ENCODE measurements at regions not wholly inside any gene's neighbourhood (a gene's known extent, or its start where the extent isn't known, plus 50 kb on each side); places are given as distances from the start of the nearest gene placed in this dataset.
"Not testable (repeated sequence)": the region's sequence is repeated elsewhere in the genome, so short reads cannot be mapped to it uniquely, and the experiment has no call there.

GRCh38 chr1:232147215-232147614, 482.7 kb downstream of the SIPA1L2 start:
- DNase-seq: no peak

DNA sequence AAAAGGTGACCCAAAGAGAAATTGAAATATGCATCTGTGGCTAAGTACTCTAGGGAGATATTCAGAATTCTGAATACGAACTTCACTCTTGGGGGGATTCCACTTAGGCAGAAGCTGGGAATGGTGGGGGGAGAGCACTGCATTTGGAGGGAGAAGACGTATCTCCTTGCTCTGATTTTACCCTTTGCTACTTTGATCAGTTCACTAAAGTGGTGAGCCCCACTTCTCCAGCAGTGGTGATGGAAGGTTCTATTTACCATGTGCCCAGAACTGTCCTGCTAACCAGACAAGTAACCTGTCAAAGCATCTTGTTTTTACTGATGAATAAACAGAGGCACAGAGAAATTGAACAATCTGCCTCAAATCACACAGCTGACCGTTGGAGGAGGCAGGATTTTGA, 483.4 kb downstream of the SIPA1L2 start:
- DNase-seq: no peak

DNA sequence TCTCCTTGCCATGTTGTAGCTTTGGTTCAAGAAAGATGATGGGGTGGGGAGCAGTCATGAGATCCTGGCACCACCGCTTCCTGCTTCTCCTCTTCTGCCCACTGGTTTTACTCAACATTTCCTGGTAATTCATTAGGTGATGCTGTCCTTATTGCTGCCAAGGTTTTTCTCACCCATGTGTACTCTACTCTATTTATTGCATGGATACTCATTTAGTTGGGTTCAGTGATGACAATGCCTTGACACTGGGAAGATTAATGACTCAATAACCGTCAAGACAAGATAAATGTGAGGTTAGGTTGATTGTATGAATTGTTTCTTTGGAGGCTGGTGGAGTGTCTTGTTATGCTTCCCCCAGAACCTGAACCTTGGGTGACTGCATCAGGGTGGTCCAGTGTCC, 484.2 kb downstream of the SIPA1L2 start:
- DNase-seq: no peak

- no peak for DNase-seq
Measured at GRCh38 chr1:232144696-232145230, 485.2 kb downstream of the SIPA1L2 start.

DNA sequence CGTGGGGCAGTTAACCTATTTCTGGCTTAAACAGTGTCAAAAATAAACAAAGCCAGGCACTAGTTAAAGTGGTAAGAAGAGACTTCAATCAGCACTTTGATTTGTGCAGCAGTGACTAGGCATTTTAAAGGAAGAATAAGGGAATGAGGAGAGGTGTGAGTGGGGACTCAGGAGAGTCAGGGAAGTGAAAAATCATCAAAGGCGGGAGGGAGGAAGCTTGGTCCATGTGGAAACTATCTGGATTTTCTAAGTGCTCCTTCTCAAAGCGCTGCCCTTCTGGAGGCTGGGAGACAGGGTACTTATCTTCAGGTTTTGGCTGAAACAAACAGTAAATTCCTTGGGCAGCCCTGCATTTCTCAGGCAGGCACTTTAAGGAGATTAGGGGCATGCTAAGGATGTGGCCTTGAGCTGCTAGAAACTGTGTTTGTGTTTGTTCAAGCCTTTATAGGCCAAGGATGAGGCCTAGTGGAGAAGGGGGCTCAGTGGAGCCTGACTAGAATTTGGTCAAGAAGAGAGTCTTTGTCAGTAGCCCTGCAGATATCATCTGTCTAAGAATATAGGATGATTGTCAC, 486.5 kb downstream of the SIPA1L2 start:
- DNase-seq: no peak

GRCh38 chr1:232142403-232143314, 487.3 kb downstream of the SIPA1L2 start:
- no peak for DNase-seq

DNA sequence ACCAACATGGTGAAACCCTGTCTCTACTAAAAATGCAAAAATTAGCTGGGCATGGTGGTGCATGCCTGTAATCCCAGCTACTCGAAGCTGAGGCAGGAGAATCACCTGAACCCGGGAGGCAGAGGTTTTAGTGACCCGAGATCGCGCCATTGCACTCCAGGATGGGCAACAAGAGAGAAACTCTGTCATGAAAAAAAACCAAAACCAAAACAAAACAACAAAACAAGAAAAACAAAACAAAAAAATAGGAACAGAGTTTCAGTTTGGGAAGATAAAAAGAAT, 488.8 kb downstream of the SIPA1L2 start:
- not testable (repeated sequence) for DNase-seq

GRCh38 chr1:232140419-232141166, 489.3 kb downstream of the SIPA1L2 start:
- DNase-seq: no peak

DNA sequence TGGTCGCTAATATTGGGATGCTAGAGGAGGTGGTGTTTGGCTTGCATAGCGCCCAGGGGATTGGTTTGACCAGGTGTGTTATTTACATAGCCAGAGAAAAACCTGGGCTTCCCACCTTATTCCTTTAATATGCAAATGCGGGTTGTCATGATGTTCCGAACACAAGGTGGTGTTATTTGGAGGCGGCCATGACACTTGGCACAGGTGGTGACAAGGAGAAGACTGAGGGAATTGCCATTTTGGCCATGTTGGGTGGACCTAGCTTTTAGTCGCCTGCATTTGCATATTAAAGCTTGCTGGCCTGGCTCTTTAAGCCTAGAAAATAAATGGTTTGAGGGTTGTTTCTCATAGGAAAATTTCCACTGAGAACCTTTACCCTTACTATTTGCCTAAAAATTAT, 490.5 kb downstream of the SIPA1L2 start:
- DNase-seq: no peak

DNA sequence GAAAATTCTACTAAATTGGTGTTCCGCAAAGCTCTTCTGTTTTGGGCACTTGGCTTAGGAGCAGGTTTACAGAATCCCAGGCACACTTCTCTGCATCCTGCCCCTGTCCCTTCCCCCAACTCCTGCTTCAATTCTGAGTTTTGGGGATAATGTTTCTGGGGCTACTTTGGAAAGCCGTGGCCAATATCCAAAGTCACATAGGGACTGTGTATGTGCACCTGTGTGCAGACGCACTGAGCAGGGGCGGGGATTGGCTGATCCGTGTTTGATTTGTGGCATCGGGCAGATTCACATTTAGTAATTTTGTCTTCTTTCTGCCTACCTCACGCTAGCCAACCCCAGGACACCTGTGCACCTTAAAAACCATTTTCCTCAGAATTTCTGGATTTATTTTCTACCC, 491.9 kb downstream of the SIPA1L2 start:
- DNase-seq: no peak

DNA sequence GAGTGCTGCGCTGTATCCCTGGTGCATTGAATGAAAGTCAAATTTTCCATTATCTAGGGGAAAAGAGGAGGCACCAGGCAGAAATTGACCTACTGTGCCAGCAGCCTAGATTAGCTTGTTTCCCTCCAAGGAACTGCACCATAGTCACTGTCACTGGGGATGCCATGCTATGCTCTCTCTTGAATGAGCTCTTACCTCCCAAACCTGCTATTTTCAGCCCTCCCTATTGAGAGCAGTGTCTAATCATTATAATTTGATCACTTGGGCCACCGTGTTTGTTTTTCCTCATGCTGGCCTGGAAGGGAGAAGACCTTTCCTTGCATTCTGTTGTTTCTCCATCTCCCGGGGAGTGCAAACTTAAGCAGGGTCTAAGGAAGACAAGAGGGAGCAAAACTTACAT, 492.9 kb downstream of the SIPA1L2 start:
- no peak for DNase-seq

- no peak for DNase-seq
Measured at GRCh38 chr1:232136136-232136535, 493.8 kb downstream of the SIPA1L2 start.

DNA sequence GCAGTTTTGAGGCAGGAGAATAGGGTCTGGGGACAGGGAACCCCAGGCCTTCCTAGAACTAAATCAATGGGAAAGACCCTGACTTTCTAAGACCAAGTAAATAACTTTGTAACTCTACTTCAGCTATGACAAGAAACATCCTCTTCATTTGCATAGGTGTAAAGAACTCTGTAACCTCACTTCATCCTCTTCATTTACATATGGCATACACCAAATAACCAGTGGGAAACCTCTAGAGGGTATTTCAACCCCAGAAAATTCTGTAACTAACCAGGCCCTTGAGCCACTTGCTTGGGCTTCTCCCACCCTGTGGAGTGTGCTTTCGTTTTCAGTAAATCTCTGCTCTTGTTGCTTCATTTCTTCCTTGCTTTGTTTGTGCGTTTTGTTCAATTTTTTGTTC, 495.6 kb downstream of the SIPA1L2 start:
- DNase-seq: no peak

DNA sequence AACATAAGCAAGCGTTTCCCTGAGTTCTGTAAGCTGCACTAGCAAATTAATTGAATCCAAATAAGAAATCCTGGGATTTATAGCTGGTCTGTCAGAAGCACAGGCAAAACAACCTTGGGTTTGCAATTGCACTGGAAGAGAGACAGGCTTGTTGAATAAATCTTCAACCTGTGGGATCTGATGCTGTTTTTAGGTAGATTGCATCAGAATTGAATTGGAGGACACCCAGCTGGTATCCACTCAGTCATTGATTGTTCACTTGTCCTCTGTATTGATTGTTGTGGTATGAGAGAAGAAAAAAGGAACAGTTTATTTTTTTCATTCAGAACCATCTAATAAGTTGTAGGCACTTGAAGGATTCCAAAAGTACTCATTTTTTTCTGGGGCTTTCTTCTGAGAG, 497.4 kb downstream of the SIPA1L2 start:
- DNase-seq: no peak

GRCh38 chr1:232131715-232132391, 498.1 kb downstream of the SIPA1L2 start:
- DNase-seq: no peak

- no peak for DNase-seq
Measured at GRCh38 chr1:232130815-232131480, 499.0 kb downstream of the SIPA1L2 start.

DNA sequence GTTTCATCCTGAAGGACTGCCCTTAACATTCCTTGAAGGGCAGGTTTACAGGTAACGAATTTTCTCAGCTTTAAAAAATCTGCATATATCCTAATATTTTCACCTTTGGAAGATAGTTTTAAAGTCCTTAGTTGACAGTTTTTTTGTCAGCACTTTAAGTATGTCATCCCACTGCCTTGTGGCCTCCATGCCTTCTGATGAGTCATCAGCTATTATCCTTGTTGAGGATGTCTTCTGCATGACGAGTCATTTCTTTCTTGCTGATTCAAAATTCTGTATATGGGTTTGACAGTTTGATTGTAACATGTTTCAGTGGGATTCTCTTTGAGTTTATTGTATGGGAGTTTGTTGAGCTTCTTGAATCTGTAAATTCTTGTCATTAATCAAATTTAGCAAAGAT, 500.6 kb downstream of the DISC1 start:
- no peak for DNase-seq

DNA sequence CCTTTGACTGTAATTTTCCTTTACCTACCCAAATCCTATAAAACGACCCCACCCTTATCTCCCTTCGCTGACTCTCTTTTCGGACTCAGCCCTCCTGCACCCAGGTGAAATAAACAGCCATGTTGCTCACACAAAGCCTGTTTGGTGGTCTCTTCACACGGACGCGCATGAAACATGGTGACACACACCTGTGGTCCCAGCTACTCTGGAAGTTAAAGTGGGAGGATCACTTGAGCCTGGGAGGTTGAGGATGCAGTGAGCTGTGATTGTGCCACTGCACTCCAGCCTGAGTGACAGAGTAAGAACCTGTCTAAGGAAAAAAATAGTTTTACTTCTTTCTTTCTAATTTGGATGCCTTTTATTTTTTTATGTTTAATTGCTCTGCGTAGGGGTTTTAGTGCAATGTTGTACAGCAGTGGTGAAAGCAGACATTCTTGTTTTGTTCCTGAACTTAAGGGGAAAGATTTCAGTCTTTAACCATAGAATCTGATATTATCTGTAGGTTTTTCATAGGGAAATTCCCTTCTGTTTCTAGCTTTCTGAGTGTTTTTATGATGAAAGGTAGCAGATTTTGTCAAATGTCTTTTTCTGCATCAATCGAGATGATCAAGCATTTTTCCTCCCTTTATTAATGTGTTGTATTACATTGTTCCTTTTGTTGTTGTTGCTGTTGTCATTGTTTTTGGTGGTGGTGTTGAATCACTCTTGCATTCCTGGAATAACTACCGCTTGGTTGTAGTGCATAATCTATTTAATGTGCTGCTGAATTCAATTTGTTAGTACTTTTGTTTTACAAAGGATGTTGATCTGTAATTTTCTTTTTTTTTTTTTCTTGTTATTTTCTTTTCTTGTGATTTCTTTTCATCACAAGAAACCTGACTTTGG, 497.4 kb downstream of the DISC1 start:
- no peak for DNase-seq

DNA sequence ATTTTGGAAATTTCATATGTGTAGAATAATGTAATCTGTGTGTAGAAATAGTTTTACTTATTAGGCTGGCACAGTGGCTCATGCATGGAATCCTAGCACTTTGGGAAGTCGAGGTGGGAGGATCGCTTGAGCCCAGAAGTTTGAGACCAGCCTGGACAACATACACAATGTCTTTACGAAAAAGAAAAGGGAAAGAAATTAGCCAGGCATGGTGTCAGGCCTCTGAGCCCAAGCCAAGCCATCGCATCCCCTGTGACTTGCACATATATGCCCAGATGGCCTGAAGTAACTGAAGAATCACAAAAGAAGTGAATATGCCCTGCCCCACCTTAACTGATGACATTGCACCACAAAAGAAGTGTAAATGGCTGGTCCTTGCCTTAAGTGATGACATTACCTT, 491.3 kb downstream of the DISC1 start:
- DNase-seq: not testable (repeated sequence)

GRCh38 chr1:232114985-232115384, 488.4 kb downstream of the DISC1 start:
- no peak for DNase-seq

DNA sequence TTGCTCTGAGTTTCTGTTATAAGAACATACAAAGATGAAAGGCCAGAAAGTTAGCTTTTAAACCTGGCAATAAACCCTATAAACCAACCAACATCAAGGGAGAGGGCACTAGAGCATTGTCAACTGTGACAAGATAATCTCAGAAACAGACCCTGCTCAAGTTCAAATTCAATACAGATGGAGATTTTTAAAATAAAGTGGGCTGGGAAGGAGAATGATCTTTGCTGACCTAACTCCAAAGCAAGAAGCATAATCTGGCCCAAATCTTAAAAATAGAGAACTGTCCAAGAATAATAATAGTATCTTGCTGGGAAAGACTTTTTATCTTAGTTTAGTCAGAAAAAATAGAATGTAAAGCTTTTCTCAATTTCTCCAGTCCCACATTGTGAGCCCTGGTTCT, 485.5 kb downstream of the DISC1 start:
- DNase-seq: no peak

DNA sequence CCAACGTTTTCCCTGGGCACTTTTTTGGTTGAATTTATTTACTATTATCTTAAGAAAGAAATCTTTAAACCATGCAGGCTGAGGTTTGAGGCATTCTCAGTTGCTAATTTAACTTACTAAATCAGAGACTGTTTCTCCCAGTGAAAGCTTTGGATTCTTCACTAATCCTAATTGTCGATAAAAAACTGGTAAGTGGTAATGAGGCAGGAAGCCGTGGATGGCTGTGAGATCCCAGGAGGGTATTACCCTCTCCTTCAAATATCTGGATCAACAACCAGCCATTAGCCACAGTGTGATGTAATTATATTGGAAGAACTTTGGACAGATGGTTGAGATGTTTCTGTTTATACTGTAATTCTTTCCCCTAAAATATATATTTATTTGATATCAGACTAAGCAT, 485.0 kb downstream of the DISC1 start:
- no peak for DNase-seq
